SH-SY5Y (cell line): ENCODE measurements at regions not wholly inside any gene's neighbourhood (a gene's known extent, or its start where the extent isn't known, plus 50 kb on each side); places are given as distances from the start of the nearest gene placed in this dataset.

Experiments used
- GATA2 ChIP-seq: IDR thresholded peaks from 2 replicates; pipeline ENCODE4 v1.6.1; 2011; ENCODE audit warnings: mild to moderate bottlenecking, low read depth, low read length
- GATA3 ChIP-seq: IDR thresholded peaks from 2 replicates; pipeline ENCODE4 v1.6.1; 2011; ENCODE audit warnings: low read depth, mild to moderate bottlenecking, low read length, moderate library complexity

- TF ChIP-seq GATA3 (no peak), GATA2 (no peak)
Measured at GRCh38 chr6:144997996-144998395, 712.9 kb downstream of the UTRN start.
